Central memory CD8-positive, alpha-beta T cell (primary cell): ENCODE measurements at regions not wholly inside any gene's neighbourhood (a gene's known extent, or its start where the extent isn't known, plus 50 kb on each side); places are given as distances from the start of the nearest gene placed in this dataset.

Experiments used
- ATAC-seq: fragments of 150-1000 bp; cut with Tn5 transposase; replicated peaks from 2 replicates; pipeline ENCODE4 v1.10.0; 2022; ENCODE audit warnings: mild to moderate bottlenecking, moderate FRiP score, moderate number of reproducible peaks; ENCODE audit not compliant: poor library complexity, severe bottlenecking; ENCODE audit errors: extremely low read depth
- DNase-seq, 2 donors: peaks; one replicate each; pipeline ENCODE4 v3.0.0; 2021; ENCODE audit warnings: low spot score in 2 of 2
- H3K27ac Mint-ChIP-seq: one replicate; pipeline ENCODE4 v1.8.0; 2022; ENCODE audit warnings: low read depth, mild to moderate bottlenecking, moderate library complexity, mixed read lengths
- H3K27me3 Mint-ChIP-seq: one replicate; pipeline ENCODE4 v1.8.0; 2022; ENCODE audit warnings: mixed read lengths
- H3K36me3 Mint-ChIP-seq: one replicate; pipeline ENCODE4 v1.8.0; 2022; ENCODE audit warnings: mild to moderate bottlenecking, moderate library complexity, mixed read lengths; ENCODE audit not compliant: insufficient read depth
- H3K4me1 Mint-ChIP-seq: one replicate; pipeline ENCODE4 v1.8.0; 2022; ENCODE audit warnings: mixed read lengths
- H3K4me3 Mint-ChIP-seq: one replicate; pipeline ENCODE4 v1.8.0; 2022; ENCODE audit warnings: mild to moderate bottlenecking, moderate library complexity, mixed read lengths
- H3K9me3 Mint-ChIP-seq: one replicate; pipeline ENCODE4 v1.8.0; 2022; ENCODE audit warnings: mixed read lengths

DNA sequence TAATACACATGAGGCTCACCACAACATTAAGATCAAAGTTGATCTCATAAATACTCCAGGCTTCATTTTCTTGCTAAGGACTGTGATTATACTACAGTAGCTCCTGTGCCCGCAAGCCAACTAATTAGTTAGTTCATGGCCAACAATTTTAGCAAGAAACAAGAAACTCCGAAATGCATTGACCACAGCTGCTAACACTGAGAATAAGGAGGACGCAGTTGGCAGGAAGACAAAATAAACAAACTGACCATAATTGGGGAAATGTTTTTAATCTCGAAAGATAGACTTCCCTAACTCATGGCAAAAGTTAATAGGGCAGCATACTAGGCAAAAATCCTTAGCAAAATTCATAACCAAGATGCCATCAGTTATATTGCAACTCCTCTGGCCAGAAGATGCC is 115.5 kb upstream of the SPEF2 start:
- H3K27me3 Mint-ChIP-seq, result peaks cover 11% of the 10 kb centered on the region
- no peak overlapping the region for H3K4me3 Mint-ChIP-seq
- DNase-seq (no peak), ATAC-seq (no peak)
- H3K27ac Mint-ChIP-seq, result no peak overlapping the region
- H3K4me1 Mint-ChIP-seq, result no peaks in the 10 kb centered on the region
- no peaks in the 10 kb centered on the region for H3K36me3 Mint-ChIP-seq
- H3K9me3 Mint-ChIP-seq, result peaks cover 7% of the 10 kb centered on the region

DNA sequence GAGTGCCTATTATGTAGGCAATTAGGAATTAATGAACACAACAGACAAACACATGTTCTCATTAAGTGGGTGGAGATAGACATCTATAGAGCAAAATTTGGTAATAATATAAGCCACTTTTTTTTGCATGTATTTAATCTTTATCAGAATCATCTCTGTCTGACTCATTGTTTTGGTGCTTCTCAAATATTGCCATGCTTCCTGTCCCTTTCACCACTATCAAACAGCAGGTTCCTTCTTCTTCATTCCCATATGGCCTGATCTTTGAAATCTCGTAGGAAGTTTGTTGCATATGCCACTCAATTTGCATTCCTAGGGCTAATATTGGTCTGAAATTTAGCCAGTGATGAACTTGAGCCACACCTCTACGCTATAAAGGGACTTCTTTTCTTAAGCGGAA is 128.9 kb upstream of the SPEF2 start:
- ATAC-seq (no peak), DNase-seq (no peak)
- no peaks in the 10 kb centered on the region for H3K9me3 Mint-ChIP-seq
- H3K27me3 Mint-ChIP-seq, result peaks cover 67% of the 10 kb centered on the region
- H3K4me3 Mint-ChIP-seq, result no peak overlapping the region
- H3K36me3 Mint-ChIP-seq, result no peaks in the 10 kb centered on the region
- H3K4me1 Mint-ChIP-seq, result no peaks in the 10 kb centered on the region
- H3K27ac Mint-ChIP-seq, result no peak overlapping the region

DNA sequence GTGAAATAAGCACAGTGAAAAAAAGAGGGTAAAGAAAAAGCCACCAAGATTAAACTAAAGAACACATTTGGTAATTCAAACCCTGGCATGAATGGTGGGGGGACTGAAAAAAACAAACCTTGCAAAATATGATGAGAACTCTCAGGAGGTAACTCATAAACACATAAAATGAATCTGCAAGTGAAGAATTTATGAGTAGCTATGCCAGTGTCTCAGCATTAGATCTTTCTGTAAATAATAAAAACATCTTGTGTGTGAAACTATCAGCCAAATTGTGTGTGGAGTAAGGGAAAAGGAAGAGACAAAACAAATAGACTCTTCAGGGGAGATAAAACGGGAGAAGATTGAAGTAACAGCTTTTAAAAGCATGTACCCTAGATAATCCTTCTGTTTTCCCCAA is 129.6 kb upstream of the SPEF2 start:
- Mint-ChIP-seq H3K27me3 (peaks cover 62% of the 10 kb centered on the region), H3K4me3 (no peak overlapping the region), H3K4me1 (no peaks in the 10 kb centered on the region), H3K9me3 (no peaks in the 10 kb centered on the region), H3K27ac (no peak overlapping the region), H3K36me3 (no peaks in the 10 kb centered on the region)
- ATAC-seq (no peak), DNase-seq (no peak)

DNA sequence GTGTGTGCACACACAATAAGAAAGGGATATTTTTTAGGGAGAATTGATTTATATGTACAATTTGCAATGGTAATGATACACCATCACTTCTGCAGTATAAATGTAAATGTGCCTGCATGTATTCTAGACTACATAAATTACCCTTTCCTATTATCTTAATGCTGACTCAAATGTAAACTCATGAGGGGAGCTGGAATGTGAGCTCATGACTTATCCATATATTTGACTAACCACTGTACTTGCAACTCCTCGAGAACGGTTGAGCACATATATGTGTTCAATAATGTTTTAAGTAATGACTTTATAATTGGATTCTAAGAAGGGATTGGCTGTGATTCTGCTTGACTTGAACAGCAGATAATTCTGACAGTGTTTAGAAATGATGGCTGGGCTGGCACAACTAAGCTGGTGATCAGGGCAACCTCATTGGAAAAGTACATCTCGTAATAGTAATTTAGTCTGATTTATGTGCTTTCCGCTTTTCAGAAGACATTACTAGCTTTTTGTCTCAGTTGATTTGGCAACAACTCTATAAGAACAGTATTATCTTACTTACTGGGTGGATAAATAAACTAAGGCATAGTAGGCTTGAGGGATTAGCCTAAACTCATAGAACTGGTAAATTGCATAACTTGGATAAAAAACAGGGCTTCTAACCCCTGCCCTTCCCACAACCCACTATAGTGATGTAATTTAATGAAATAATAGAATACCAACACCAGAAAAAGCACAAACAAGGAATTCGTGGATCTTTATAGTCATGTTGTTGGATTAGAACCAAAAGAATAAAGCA is 130.2 kb upstream of the SPEF2 start:
- no peak overlapping the region for H3K27ac Mint-ChIP-seq
- DNase-seq (no peak), ATAC-seq (no peak)
- H3K4me3 Mint-ChIP-seq, result no peak overlapping the region
- peaks cover 60% of the 10 kb centered on the region for H3K27me3 Mint-ChIP-seq
- no peaks in the 10 kb centered on the region for H3K4me1 Mint-ChIP-seq
- H3K9me3 Mint-ChIP-seq, result no peaks in the 10 kb centered on the region
- H3K36me3 Mint-ChIP-seq, result no peaks in the 10 kb centered on the region

DNA sequence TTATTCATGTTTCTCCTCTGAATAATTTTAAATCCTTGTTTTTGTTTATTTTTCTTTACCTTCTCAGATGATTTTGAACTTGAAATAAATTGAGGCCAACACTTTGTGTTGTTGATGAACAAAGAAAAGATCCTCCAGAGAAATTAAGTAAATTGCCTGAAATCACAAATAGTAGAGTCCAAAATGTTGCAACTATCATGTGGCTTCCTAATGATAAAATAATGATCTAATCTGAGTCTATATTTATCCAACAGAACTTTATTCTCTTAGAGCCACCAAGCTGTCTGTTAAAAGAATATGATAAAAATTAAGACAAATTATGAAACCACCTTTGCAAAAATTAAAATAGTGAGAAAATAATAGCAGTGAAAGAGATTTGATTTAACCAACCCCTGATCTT is 132.2 kb upstream of the SPEF2 start:
- no peak overlapping the region for H3K27ac Mint-ChIP-seq
- H3K9me3 Mint-ChIP-seq, result no peaks in the 10 kb centered on the region
- ATAC-seq, result no peak
- no peak overlapping the region for H3K4me3 Mint-ChIP-seq
- peaks cover 43% of the 10 kb centered on the region for H3K27me3 Mint-ChIP-seq
- DNase-seq, result no peak
- no peaks in the 10 kb centered on the region for H3K4me1 Mint-ChIP-seq
- H3K36me3 Mint-ChIP-seq, result peaks cover 3% of the 10 kb centered on the region

DNA sequence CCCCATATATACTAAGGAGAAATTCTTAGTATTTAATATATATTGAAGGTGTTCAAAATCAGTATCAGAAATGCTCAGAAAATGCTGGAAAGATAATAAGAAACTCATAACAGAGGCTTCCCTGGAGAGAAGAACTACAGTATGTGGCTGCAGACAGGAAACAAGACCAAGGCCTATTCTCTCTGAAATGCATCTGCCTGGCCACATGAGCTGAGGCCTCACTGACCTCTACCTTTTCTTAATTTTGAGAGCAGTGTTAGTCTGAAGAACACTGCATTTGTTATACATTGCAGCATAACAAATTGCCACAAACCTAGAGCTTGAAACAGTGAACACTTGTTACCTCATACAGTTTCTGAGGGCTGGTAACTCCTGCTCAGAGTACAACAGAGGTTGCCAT is 133.4 kb upstream of the SPEF2 start:
- DNase-seq, result no peak
- no peak for ATAC-seq
- H3K9me3 Mint-ChIP-seq, result no peaks in the 10 kb centered on the region
- peaks cover 30% of the 10 kb centered on the region for H3K27me3 Mint-ChIP-seq
- peaks cover 6% of the 10 kb centered on the region for H3K4me1 Mint-ChIP-seq
- H3K36me3 Mint-ChIP-seq, result peaks cover 5% of the 10 kb centered on the region
- no peak overlapping the region for H3K4me3 Mint-ChIP-seq
- H3K27ac Mint-ChIP-seq, result no peak overlapping the region

DNA sequence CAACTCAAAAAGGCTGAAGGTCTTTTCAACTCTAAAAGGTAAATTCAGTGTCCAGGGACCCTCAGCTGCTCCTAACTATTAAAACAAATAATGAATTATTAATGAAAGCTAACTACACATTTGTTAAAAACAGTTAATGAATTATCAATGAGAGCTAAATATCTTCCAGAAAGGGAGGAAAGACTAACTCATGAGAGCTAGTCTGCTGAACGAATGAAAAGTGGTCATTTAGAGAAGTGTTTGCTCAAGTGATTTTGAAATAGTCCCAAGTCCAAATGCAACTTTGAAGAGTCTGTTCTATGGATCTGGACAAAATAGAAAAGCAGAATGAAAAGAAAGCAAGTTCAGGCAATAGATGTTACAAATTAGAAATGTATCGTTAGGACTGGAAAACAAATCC is 133.9 kb upstream of the SPEF2 start:
- peaks cover 26% of the 10 kb centered on the region for H3K27me3 Mint-ChIP-seq
- no peak overlapping the region for H3K27ac Mint-ChIP-seq
- peaks cover 6% of the 10 kb centered on the region for H3K36me3 Mint-ChIP-seq
- H3K9me3 Mint-ChIP-seq, result no peaks in the 10 kb centered on the region
- peaks cover 11% of the 10 kb centered on the region for H3K4me1 Mint-ChIP-seq
- ATAC-seq (no peak), DNase-seq (no peak)
- H3K4me3 Mint-ChIP-seq, result no peak overlapping the region

DNA sequence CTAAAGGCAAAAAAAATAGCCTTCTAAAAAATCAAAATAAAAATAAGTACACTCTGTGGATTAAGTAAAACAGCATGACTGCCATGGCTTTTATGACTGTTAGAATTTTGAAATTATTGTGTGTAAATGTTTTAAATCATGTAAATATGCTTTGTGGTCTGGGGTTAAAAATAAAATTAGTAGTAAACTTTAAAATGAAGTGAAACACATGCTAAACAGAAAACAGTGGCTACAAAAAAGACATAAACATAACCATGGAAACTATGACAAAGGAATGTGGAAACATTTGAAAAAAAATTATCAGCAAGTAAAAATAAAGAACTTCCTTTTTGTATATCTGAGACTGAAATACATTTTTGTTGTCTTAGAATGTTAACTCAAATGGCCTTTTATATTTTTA is 134.5 kb upstream of the SPEF2 start:
- H3K9me3 Mint-ChIP-seq, result no peaks in the 10 kb centered on the region
- H3K4me3 Mint-ChIP-seq, result no peak overlapping the region
- DNase-seq (no peak), ATAC-seq (no peak)
- peaks cover 20% of the 10 kb centered on the region for H3K27me3 Mint-ChIP-seq
- H3K4me1 Mint-ChIP-seq, result peaks cover 11% of the 10 kb centered on the region
- peaks cover 6% of the 10 kb centered on the region for H3K36me3 Mint-ChIP-seq
- H3K27ac Mint-ChIP-seq, result no peak overlapping the region

DNA sequence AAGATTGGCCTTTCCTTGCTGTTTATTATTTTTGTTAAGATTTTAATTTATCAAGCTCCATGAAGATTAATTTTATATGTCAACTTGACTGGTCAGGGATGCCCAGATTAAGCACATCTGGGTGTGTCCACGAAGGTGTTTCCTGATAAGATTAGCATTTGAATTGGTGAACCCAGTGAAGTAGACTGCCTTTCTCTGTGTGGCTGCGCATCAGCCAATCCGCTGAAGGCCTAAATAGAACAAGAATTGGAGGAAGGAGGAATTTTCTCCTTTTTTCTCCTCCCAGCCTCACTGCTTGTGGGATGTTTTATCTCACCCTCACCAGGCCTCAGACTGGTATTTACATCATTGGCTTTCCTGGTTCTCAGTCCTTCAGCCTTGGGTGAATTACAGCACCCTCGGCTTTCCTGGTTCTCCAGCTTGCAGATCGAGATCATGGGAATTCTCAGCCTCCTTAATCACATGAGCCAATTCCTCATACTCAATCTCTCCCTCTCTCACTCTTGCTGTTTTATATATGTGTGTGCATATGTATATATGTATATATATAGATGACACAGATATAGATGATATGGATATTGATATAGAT is 135.4 kb upstream of the SPEF2 start:
- ATAC-seq (no peak), DNase-seq (no peak)
- Mint-ChIP-seq H3K27ac (no peak overlapping the region), H3K9me3 (no peaks in the 10 kb centered on the region), H3K36me3 (peaks cover 6% of the 10 kb centered on the region), H3K4me3 (no peak overlapping the region), H3K4me1 (peaks cover 11% of the 10 kb centered on the region), H3K27me3 (peaks cover 11% of the 10 kb centered on the region)

DNA sequence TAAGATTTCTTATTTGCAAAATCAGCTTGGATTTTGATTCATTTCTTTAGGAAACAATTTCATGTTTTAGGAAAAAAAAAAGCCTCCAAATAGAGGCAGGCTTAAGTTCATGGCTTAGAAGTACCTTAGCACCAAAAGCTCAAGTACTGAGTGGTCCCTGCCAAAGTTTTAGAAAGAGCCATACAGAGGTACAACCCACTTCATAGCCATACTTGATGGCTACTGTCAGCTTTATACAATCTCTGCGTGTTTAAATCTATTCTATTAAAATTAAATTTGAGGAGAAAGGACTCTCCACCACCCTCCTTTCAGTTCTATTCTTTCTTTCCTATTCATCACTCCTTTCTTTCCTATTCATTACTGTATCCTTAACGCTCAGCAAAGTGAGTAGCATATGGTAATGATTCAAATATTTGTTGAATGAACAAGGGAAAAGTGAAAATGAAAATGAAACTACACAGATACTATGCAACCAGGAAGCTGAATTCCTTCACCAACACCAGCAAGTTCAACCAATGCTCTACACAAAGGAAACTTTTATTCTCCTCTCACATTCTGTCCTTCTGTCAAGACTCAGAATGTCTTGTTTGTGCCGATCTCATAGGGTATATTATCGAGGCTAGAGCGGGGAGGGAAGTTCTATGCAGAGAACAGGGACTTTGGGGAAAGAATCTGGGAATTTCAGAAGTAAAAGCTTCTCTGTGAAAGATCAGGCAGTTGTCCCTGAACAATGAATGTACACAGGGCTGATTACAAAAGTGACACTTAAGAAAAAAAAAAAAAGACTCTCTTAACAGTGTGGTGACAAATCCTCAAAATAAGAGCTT is 138.6 kb upstream of the SPEF2 start:
- Mint-ChIP-seq H3K4me3 (peak overlapping the region; percentile 63), H3K9me3 (no peaks in the 10 kb centered on the region)
- DNase-seq, result no peak

DNA sequence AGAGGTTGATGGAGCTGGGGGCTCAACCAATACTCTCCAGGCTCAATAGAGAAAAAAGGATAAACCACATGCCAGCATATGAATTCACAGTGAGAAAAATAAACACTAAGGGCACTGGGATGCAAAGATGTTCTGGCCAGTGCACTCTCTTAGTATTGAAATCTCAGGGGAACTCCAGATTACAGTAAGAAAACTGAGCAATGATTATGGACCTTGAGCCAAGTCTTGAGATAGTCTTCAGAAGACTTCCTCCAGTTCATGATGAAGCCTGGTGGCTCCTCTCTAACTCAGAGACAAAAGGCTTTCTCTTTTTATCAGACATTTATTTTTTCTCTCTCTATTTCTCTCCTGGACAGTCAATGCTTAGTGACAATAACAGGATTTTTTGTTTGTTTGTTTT is 139.8 kb upstream of the SPEF2 start:
- Mint-ChIP-seq H3K36me3 (peaks cover 6% of the 10 kb centered on the region), H3K4me1 (peaks cover 11% of the 10 kb centered on the region), H3K9me3 (no peaks in the 10 kb centered on the region), H3K27ac (no peak overlapping the region), H3K4me3 (no peak overlapping the region), H3K27me3 (peaks cover 13% of the 10 kb centered on the region)
- ATAC-seq (no peak), DNase-seq (no peak)

More for the DNA sequence above, 138.6 kb upstream of the SPEF2 start:
- Mint-ChIP-seq H3K27me3 (peaks cover 12% of the 10 kb centered on the region), H3K36me3 (peaks cover 6% of the 10 kb centered on the region), H3K27ac (peak overlapping the region; percentile 93), H3K4me1 (peaks cover 11% of the 10 kb centered on the region)
- peak; percentile 58 for ATAC-seq

DNA sequence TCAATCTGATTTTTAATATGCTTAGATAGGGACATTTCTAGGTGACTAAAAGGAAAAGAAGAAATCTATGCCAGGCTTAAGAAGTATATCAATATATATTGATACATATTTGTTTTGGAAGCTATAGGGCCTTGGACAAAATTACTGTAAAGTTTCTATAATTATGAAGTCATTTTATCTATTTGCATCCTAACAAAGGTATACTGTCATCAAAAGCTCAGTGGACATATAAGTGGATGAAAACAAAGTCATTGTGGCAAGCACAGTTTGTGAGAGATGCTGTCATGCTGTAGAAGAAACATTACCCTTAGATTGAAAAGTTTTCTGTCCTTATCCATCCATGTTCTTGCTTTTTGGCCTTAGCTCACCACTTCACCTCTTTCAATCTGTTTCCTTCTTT is 140.3 kb upstream of the SPEF2 start:
- ATAC-seq (no peak), DNase-seq (no peak)
- Mint-ChIP-seq H3K4me1 (peaks cover 11% of the 10 kb centered on the region), H3K9me3 (no peaks in the 10 kb centered on the region), H3K27me3 (peaks cover 13% of the 10 kb centered on the region), H3K27ac (no peak overlapping the region), H3K36me3 (peaks cover 6% of the 10 kb centered on the region), H3K4me3 (no peak overlapping the region)

DNA sequence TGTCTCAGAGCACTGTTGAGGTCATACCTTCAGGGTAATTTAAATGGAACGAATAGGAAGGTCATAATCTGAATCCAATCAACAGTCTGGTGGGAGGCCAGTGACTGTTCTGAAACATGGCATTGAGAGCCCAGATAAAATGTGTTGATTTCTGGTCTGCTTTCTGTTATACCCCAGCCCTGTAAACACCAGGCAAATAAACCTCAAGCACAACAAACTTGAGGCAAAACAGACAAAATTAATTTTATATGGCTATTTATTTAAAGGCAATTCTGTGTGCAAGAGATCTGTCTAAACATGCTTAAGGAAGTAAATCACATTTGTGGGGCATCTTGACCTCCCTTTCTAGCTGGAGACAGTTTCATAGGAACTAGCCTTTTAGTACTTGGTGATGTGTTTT is 140.9 kb upstream of the SPEF2 start:
- Mint-ChIP-seq H3K4me3 (no peak overlapping the region), H3K4me1 (peaks cover 11% of the 10 kb centered on the region), H3K27ac (no peak overlapping the region), H3K9me3 (no peaks in the 10 kb centered on the region), H3K36me3 (peaks cover 6% of the 10 kb centered on the region), H3K27me3 (peaks cover 13% of the 10 kb centered on the region)
- ATAC-seq (no peak), DNase-seq (no peak)
